Body of pancreas (tissue), 4 donors: ENCODE measurements at regions not wholly inside any gene's neighbourhood (a gene's known extent, or its start where the extent isn't known, plus 50 kb on each side); places are given as distances from the start of the nearest gene placed in this dataset.
"Not testable (repeated sequence)": the region's sequence is repeated elsewhere in the genome, so short reads cannot be mapped to it uniquely, and the experiment has no call there.

Experiments
- ATAC-seq: fragments of 150-250 bp; one replicate; pipeline ENCODE4 v1.9.1; 2016
- DNase-seq, 4 donors: peaks; one replicate each; pipeline ENCODE4 v3.0.0-alpha.2; 2019
- H3K27ac ChIP-seq, 4 donors: fragments of 200-600 bp; sonication (generic); 1 replicate in 3 of 4; 2 replicates in 1 of 4; pipeline versions ENCODE4 v1.5.1 to v1.6.1; 2016 to 2019; ENCODE audit warnings: mild to moderate bottlenecking in 1 of 4, mixed read lengths in 1 of 4, moderate library complexity in 1 of 4
- H3K27me3 ChIP-seq, 2 donors: fragments of 200-600 bp; sonication (generic); one replicate each; pipeline ENCODE4 v1.6.0; 2016; ENCODE audit warnings: mild to moderate bottlenecking in 1 of 2
- H3K36me3 ChIP-seq, 2 donors: fragments of 200-600 bp; sonication (generic); replicated peaks in 1 of 2; 2 replicates each; pipeline ENCODE4 v1.5.1; 2016; ENCODE audit warnings: low read depth in 2 of 2; ENCODE audit not compliant: insufficient read depth in 1 of 2
- H3K4me1 ChIP-seq: fragments of 200-600 bp; sonication (generic); one replicate; pipeline ENCODE4 v1.6.0; 2016
- H3K4me3 ChIP-seq, 2 donors: fragments of 200-600 bp; sonication (generic); 1 replicate in 1 of 2; 2 replicates in 1 of 2; pipeline ENCODE4 v1.5.1; 2016 to 2019
- H3K9me3 ChIP-seq, 3 donors: fragments of 200-600 bp; sonication (generic); 1 replicate in 2 of 3; 2 replicates in 1 of 3; pipeline ENCODE4 v1.5.1; 2016
- CTCF ChIP-seq, 7 experiments: fragments of 450-650 bp in 4 of 7; fragments of 200-600 bp in 3 of 7; sonication (generic) in 3 of 7; IDR thresholded peaks; one replicate each; pipeline ENCODE4 v1.5.1; 2016 to 2019; ENCODE audit warnings: antibody characterized with exemption in 7 of 7
- POLR2A ChIP-seq, 3 donors: fragments of 450-650 bp; IDR thresholded peaks; one replicate each; pipeline ENCODE4 v1.6.1; 2016; ENCODE audit warnings: antibody characterized with exemption in 3 of 3, mild to moderate bottlenecking in 2 of 3
- WGBS, 2 donors: methylation state at CpG; one replicate each; pipeline ENCODE4 v1.1.5; 2017; 5-methylcytosine and 5-hydroxymethylcytosine counted together
- intact Hi-C: fragments of 100-400 bp; cut with DNase I; formaldehyde crosslinking; loops from one replicate; pipeline ENCODE4 v1.15.1; 2023

DNA sequence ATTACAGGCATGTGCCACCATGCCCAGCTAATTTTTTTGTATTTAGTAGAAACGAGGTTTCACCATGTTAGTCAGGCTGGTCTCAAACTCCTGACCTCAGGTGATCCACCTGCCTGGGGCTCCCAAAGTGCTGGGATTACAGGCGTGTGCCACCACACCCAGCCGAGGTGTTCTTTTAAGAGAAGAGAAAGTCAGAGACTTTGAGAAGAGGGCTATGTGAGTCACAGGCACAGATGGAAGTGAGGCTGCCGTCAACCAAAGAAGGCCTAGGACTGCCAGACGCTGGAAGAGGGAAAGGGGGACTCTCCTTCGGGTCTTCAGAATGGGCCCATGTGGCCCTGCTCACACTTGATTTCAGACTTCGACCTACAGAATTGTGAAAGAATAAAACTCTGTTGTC is 67.2 kb upstream of the SH3BP4 start:
- no peaks in the 10 kb centered on the region for H3K27me3 ChIP-seq
- H3K9me3 ChIP-seq, result no peaks in the 10 kb centered on the region
- H3K4me1 ChIP-seq, result peaks cover 60% of the 10 kb centered on the region
- 76 to 77% methylated on average over 7 of the region's 7 CpGs for WGBS, 2 donors
- DNase-seq, result peak in 1 of 4 donors; percentile 23
- intact Hi-C loops, result no loop called here
- no peak for TF ChIP-seq POLR2A (IDR thresholded peaks at IDR 0.05)
- no peak for TF ChIP-seq CTCF (IDR thresholded peaks at IDR 0.05)
- no peaks in the 10 kb centered on the region for H3K36me3 ChIP-seq
- ATAC-seq, result no peak
- H3K4me3 ChIP-seq, result no peak overlapping the region
- H3K27ac ChIP-seq, result peak overlapping the region; percentile 22 to 78 (median 69)

DNA sequence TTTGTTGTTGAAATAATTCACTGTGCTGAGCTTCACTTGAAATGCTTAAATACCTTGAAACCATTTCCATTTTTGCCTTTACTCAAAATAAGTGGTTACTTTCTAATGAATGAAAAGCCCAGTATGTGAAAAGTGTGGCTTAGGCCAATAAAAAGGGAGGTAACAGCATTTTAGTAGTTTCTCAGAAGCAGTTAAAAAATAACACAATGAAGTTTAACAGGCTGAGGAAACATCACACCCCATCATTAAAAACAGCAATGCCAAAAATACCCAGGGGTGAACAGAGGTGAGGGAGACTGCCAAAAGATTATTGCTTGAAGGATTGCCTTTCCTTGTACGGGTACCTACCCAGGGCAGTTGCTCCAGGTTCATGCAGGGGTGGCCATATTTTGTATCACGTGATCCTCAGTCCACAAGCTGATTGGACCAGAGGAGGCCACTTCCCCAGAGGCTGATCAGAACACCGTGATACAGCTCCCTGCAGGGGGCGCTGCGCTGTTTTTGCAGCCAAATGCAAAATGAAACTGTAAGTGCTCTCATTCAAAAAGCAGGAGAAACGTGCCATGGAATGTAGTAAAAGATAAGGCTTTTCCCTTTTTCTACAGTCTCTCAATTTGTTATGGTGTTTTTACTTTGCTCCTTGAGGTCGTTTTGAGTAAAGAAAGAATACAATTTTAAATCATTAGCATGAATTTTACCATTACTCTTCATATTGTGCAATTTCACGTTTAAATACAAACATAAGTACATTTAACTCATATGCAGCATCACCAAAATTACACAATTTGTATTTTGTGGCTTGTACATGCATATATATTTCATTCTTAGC is 70.2 kb upstream of the SH3BP4 start:
- no peaks in the 10 kb centered on the region for H3K36me3 ChIP-seq
- H3K27ac ChIP-seq, result peak overlapping the region; percentile 42 to 89 (median 82)
- no peaks in the 10 kb centered on the region for H3K27me3 ChIP-seq
- peaks cover 59% of the 10 kb centered on the region for H3K4me1 ChIP-seq
- peak; percentile 86 for ATAC-seq
- TF ChIP-seq CTCF (IDR thresholded peaks at IDR 0.05) (peak; percentile 73 to 92 (median 88)), POLR2A (IDR thresholded peaks at IDR 0.05) (no peak)
- peak; percentile 88 to 96 (median 94) for DNase-seq
- intact Hi-C loops, result no loop called here
- no peak overlapping the region for H3K4me3 ChIP-seq
- WGBS, 2 donors, result 24 to 27% methylated on average over 8 of the region's 8 CpGs
- H3K9me3 ChIP-seq, result no peaks in the 10 kb centered on the region

DNA sequence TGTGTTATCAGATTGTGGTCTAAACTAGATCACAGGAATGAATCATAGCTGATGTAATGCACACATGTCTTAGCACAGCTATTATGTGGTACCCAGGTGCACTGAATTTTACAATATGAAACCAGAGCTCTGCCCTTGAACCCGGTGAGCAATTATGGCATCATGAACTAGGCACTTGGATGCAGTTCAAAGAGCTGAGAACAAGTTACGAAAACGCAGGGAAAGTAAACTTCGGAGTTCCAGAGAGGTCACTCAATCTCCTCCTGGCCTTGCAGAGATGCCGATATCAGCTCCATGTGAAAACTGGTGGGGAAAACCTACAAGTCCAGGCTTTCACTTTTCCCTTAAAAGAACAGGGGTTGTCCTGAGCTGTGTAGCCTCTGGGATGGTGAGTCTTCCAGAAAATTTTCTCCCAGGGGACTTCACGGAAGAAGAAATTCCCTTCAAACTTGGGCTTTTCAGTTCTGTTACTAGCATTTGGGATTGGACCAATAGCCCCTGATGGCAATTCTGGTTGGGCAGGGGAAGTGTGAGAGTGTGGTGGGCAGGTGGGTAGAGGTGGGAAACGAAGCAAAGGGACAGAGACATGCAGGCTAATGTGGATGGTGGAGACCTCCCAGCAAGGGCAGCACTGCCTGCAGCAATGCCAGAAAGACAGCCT is 71.1 kb upstream of the SH3BP4 start:
- WGBS, 2 donors, result 17 to 33% methylated on average over 7 of the region's 7 CpGs

GRCh38 chr2:234879671-234880455 is 72.0 kb upstream of the SH3BP4 start:
- WGBS, 2 donors, result 57 to 65% methylated on average over 5 of the region's 5 CpGs
- TF ChIP-seq CTCF (IDR thresholded peaks at IDR 0.05) (no peak), POLR2A (IDR thresholded peaks at IDR 0.05) (no peak)
- peak; percentile 36 for ATAC-seq
- H3K27me3 ChIP-seq, result no peaks in the 10 kb centered on the region
- no peaks in the 10 kb centered on the region for H3K36me3 ChIP-seq
- H3K4me3 ChIP-seq, result no peak overlapping the region
- DNase-seq, result peak in 2 of 4 donors; percentile 25 to 37
- peak overlapping the region; percentile 59 to 89 (median 82) for H3K27ac ChIP-seq
- peaks cover 46% of the 10 kb centered on the region for H3K4me1 ChIP-seq
- intact Hi-C loops, result no loop called here
- H3K9me3 ChIP-seq, result no peaks in the 10 kb centered on the region

More for the DNA sequence above, 71.1 kb upstream of the SH3BP4 start:
- Histone ChIP-seq H3K27ac (peak overlapping the region; percentile 39 to 89 (median 82)), H3K36me3 (no peaks in the 10 kb centered on the region), H3K4me3 (no peak overlapping the region), H3K9me3 (no peaks in the 10 kb centered on the region), H3K4me1 (peaks cover 54% of the 10 kb centered on the region), H3K27me3 (no peaks in the 10 kb centered on the region)
- DNase-seq, result peak; percentile 71 to 87 (median 75)
- ATAC-seq, result peak; percentile 76
- intact Hi-C loops, result no loop called here
- TF ChIP-seq POLR2A (IDR thresholded peaks at IDR 0.05) (peak in 1 of 3 donors; percentile 31), CTCF (IDR thresholded peaks at IDR 0.05) (no peak)

GRCh38 chr2:234876621-234877020 is 75.2 kb upstream of the SH3BP4 start:
- H3K27ac ChIP-seq, H3K4me3 ChIP-seq, H3K9me3 ChIP-seq, H3K27me3 ChIP-seq, DNase-seq, ATAC-seq, H3K36me3 ChIP-seq, intact Hi-C loops: not testable (repeated sequence)
- H3K4me1 ChIP-seq, result peaks cover 34% of the 10 kb centered on the region
- 95 to 96% methylated on average over 2 of the region's 2 CpGs for WGBS, 2 donors
